ENCODE measurements at regions not wholly inside any gene's neighbourhood (a gene's known extent, or its start where the extent isn't known, plus 50 kb on each side); places are given as distances from the start of the nearest gene placed in this dataset.
"Not testable (repeated sequence)": the region's sequence is repeated elsewhere in the genome, so short reads cannot be mapped to it uniquely, and the experiment has no call there.

DNA sequence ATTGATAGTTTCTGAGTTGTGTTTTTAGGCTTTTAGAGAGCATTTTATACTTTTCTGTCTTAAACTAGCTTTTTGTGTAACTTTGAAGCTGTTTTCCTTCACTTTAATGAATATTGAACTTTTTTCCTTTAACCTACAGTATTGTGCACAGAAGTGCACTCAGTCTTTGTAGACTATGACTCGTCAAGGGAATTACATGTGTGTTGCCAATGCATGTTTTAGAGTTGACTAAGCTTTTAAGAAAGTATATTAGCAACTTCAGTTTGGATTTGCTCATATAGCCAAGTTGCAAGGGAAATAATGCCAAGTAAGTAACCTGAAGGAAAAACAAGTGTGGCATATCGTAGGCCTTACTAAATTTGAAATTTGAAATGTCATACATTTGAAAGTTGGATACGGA lies 55.0 kb upstream of the PARP4 start:
- TF ChIP-seq EP300, CTCF (IDR thresholded peaks at IDR 0.05): not testable (repeated sequence)
